Lung (tissue), 11 donors: ENCODE measurements at regions not wholly inside any gene's neighbourhood (a gene's known extent, or its start where the extent isn't known, plus 50 kb on each side); places are given as distances from the start of the nearest gene placed in this dataset.

Source experiments
- ATAC-seq: fragments of 200-7000 bp; cut with Tn5 transposase; one replicate; pipeline ENCODE4 v1.9.1; 2020; ENCODE audit warnings: moderate number of reproducible peaks; ENCODE audit not compliant: insufficient read depth, low FRiP score
- DNase-seq, 3 donors: peaks; one replicate each; pipeline ENCODE4 v3.0.0-alpha.2; 2013 to 2017
- H3K27ac ChIP-seq, 2 donors: one replicate each; pipeline ENCODE4 v1.5.1; 2013; ENCODE audit warnings: mild to moderate bottlenecking in 2 of 2, moderate library complexity in 2 of 2, control low read depth in 1 of 2, inconsistent platforms in 1 of 2, low read depth in 1 of 2, low read length in 1 of 2
- H3K27me3 ChIP-seq, 3 donors: one replicate each; pipeline ENCODE4 v1.5.1; 2013; ENCODE audit warnings: low read length in 2 of 3; ENCODE audit not compliant: control insufficient read depth in 3 of 3, insufficient read depth in 3 of 3
- H3K36me3 ChIP-seq, 4 donors: one replicate each; pipeline ENCODE4 v1.5.1; 2013; ENCODE audit warnings: low read length in 4 of 4, mild to moderate bottlenecking in 1 of 4, moderate library complexity in 1 of 4; ENCODE audit not compliant: control insufficient read depth in 4 of 4, insufficient read depth in 4 of 4
- H3K4me1 ChIP-seq, 5 donors: one replicate each; pipeline ENCODE4 v1.5.1; 2013; ENCODE audit warnings: low read length in 5 of 5, mild to moderate bottlenecking in 2 of 5, moderate library complexity in 1 of 5; ENCODE audit not compliant: control insufficient read depth in 5 of 5, insufficient read depth in 5 of 5
- H3K4me3 ChIP-seq: one replicate; pipeline ENCODE4 v1.5.1; 2013; ENCODE audit warnings: mild to moderate bottlenecking, control low read depth, moderate library complexity
- H3K9ac ChIP-seq, 2 donors: one replicate each; pipeline ENCODE4 v1.5.1; 2013; ENCODE audit warnings: low read length in 2 of 2, control low read depth in 1 of 2; ENCODE audit not compliant: insufficient read depth in 1 of 2
- H3K9me3 ChIP-seq, 4 donors: one replicate each; pipeline ENCODE4 v1.5.1; 2013; ENCODE audit warnings: low read length in 3 of 4, mild to moderate bottlenecking in 1 of 4, moderate library complexity in 1 of 4; ENCODE audit not compliant: control insufficient read depth in 4 of 4, insufficient read depth in 3 of 4
- WGBS, 2 donors: extraction: QIAGEN DNeasy Blood & Tissue Kit; methylation state at CpG; one replicate each; pipeline ENCODE4 v1.1.7; 2013; 5-methylcytosine and 5-hydroxymethylcytosine counted together
- TF ChIP-seq, protein P1 (sequence below): IDR thresholded peaks from 2 replicates; pipeline ENCODE4 v1.5.1; 2012; ENCODE audit warnings: mild to moderate bottlenecking; ENCODE audit errors: control extremely low read depth, extremely low read depth
- donor health status: control.
- donor health status: control.
- donor health status: Bipolar disorder and iron deficiency.
- donor health status: healthy.
- donor health status: DM: yes; HTN: yes; CAD: no.

DNA sequence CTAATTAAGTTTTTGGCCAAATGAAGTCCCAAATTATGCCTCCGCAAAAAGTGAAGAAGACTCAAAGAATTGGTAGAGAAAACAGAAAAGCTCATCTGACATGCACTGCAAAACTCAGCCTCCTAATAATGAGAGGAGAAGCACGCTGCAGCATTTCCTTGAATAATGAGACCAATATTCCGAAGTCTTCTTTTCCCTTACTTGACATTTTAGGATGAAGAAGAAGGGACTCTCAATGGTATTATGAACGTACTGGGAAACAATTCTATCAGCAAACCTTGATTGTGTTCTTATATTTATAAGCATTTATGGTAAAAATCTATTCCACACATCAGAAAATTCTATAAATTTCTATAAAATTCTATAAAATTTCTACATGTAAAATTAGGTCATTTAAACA lies 733.9 kb upstream of the ACVR2A start:
- no peaks in the 10 kb centered on the region for H3K36me3 ChIP-seq
- DNase-seq (no peak), ATAC-seq (no peak)
- peaks cover 0 to 2% (median 0%) of the 10 kb centered on the region in 4 donors for H3K9me3 ChIP-seq
- H3K9ac ChIP-seq = no peak overlapping the region
- no peak overlapping the region for H3K4me3 ChIP-seq
- 86 to 93% methylated on average over 4 of the region's 4 CpGs for WGBS, 2 donors
- no peaks in the 10 kb centered on the region for H3K27me3 ChIP-seq
- TF ChIP-seq, protein P1, sequence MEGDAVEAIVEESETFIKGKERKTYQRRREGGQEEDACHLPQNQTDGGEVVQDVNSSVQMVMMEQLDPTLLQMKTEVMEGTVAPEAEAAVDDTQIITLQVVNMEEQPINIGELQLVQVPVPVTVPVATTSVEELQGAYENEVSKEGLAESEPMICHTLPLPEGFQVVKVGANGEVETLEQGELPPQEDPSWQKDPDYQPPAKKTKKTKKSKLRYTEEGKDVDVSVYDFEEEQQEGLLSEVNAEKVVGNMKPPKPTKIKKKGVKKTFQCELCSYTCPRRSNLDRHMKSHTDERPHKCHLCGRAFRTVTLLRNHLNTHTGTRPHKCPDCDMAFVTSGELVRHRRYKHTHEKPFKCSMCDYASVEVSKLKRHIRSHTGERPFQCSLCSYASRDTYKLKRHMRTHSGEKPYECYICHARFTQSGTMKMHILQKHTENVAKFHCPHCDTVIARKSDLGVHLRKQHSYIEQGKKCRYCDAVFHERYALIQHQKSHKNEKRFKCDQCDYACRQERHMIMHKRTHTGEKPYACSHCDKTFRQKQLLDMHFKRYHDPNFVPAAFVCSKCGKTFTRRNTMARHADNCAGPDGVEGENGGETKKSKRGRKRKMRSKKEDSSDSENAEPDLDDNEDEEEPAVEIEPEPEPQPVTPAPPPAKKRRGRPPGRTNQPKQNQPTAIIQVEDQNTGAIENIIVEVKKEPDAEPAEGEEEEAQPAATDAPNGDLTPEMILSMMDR = no peak
- no peak overlapping the region for H3K27ac ChIP-seq
- no peaks in the 10 kb centered on the region for H3K4me1 ChIP-seq

DNA sequence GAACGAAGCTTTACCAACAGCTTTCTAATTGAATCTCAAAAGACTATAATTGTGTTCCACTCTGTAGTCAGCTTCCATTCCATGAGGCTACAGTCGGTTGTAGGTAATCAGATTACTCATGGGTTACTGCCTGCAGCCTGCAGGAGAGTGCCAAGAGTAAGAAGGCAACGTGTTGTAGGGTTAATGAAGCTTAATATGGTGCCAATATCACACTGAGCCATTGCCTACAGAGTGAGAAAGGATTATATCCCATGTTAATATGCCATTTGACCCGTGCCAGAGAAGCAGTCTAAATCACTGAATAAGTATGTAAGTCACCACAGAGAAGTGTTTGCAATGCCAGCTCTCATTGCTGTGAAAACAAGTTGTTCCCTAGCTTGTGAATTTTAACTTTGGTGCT lies 734.5 kb upstream of the ACVR2A start:
- no peak for ATAC-seq

DNA sequence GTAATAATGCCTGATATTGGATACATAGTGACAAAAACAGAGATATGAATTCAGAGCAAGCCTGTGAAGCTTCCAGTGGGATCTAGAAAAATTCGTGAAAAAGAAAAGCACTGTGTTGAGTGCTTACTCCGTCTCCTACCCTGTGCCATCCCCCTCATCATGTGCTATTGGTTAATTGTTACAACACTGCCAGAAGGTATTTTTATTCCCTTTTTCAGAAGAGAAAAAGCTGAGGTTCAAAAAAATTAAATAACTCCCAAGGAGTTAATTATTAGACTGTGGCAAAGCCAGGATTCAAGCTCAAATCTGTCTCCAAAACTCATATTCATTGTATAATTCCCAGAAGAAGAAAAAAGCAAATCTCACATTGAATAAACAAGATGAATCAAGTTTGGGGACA lies 735.5 kb upstream of the ACVR2A start:
- Histone ChIP-seq H3K9me3 (peaks cover 0 to 2% (median 0%) of the 10 kb centered on the region in 4 donors), H3K27ac (no peak overlapping the region), H3K9ac (no peak overlapping the region), H3K4me1 (no peaks in the 10 kb centered on the region), H3K36me3 (no peaks in the 10 kb centered on the region), H3K4me3 (no peak overlapping the region), H3K27me3 (no peaks in the 10 kb centered on the region)
- 77 to 81% methylated on average over 2 of the region's 2 CpGs for WGBS, 2 donors
- ATAC-seq = no peak
- TF ChIP-seq, protein P1 = no peak
- no peak for DNase-seq

More for the DNA sequence above, 734.5 kb upstream of the ACVR2A start:
- Histone ChIP-seq H3K4me3 (no peak overlapping the region), H3K9me3 (peaks cover 0 to 2% (median 0%) of the 10 kb centered on the region in 4 donors), H3K27ac (no peak overlapping the region), H3K36me3 (no peaks in the 10 kb centered on the region), H3K4me1 (no peaks in the 10 kb centered on the region), H3K27me3 (no peaks in the 10 kb centered on the region), H3K9ac (no peak overlapping the region)
- TF ChIP-seq, protein P1 = no peak
- peak in 1 of 3 donors; percentile 7 for DNase-seq
- 48 to 58% methylated on average over 4 of the region's 4 CpGs for WGBS, 2 donors

DNA sequence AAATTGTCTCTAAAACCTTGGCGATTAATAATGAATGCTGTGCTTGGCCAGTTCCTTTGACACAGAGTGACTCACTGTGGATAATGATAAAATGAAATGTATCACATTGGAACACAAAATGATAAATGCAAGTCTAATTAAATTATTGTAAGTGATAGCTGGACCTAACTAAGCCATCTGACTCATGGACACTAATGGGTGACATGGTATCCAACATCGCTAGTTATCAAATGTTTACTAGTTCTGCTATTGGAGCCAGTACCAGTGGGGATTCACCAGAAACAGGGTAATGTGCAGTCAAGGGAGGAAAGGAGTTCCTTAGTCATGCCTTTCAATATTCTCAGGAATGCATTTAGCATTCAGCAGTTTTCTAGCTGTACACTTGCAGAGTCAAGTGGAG lies 736.3 kb upstream of the ACVR2A start:
- no peak for ATAC-seq
- H3K9me3 ChIP-seq = no peaks in the 10 kb centered on the region
- no peaks in the 10 kb centered on the region for H3K27me3 ChIP-seq
- TF ChIP-seq, protein P1 = no peak
- peak in 1 of 3 donors; percentile 13 for DNase-seq
- no peak overlapping the region for H3K4me3 ChIP-seq
- WGBS, 2 donors = 89 to 94% methylated on average over 2 of the region's 2 CpGs
- no peaks in the 10 kb centered on the region for H3K36me3 ChIP-seq
- H3K4me1 ChIP-seq = no peaks in the 10 kb centered on the region
- no peak overlapping the region for H3K27ac ChIP-seq
- H3K9ac ChIP-seq = no peak overlapping the region
